ENCODE measurements at regions not wholly inside any gene's neighbourhood (a gene's known extent, or its start where the extent isn't known, plus 50 kb on each side); places are given as distances from the start of the nearest gene placed in this dataset.

- TF ChIP-seq CTCF (IDR thresholded peaks at IDR 0.05) (no peak), POLR2A (IDR thresholded peaks at IDR 0.05) (no peak), POLR2AphosphoS5 (IDR thresholded peaks at IDR 0.05) (no peak), EP300 (IDR thresholded peaks at IDR 0.05) (no peak)
These were observed 206.9 kb upstream of the PHYHIPL start for GRCh38 chr10:58969576-58969975.
